NT2/D1 (cell line): ENCODE measurements at regions not wholly inside any gene's neighbourhood (a gene's known extent, or its start where the extent isn't known, plus 50 kb on each side); places are given as distances from the start of the nearest gene placed in this dataset.

ENCODE experiments used
- DNase-seq: peaks from one replicate; pipeline ENCODE4 v3.0.0-alpha.2; 2011; ENCODE audit warnings: low read depth, low spot score
- H3K27me3 ChIP-seq: 2 replicates; pipeline ENCODE4 v1.6.0; 2011; ENCODE audit warnings: mild to moderate bottlenecking; ENCODE audit not compliant: insufficient read length, insufficient read depth
- H3K36me3 ChIP-seq: 2 replicates; pipeline ENCODE4 v1.6.1; 2011; ENCODE audit warnings: mild to moderate bottlenecking, low read length, mixed read lengths; ENCODE audit not compliant: insufficient read depth, insufficient read length
- H3K4me1 ChIP-seq: 2 replicates; pipeline ENCODE4 v1.5.1; 2011; ENCODE audit not compliant: insufficient read depth, insufficient read length
- H3K4me3 ChIP-seq: 2 replicates; pipeline ENCODE4 v1.5.1; 2011; ENCODE audit warnings: low read depth; ENCODE audit not compliant: insufficient read length
- H3K9ac ChIP-seq: 2 replicates; pipeline ENCODE4 v1.6.0; 2011; ENCODE audit warnings: low read depth; ENCODE audit not compliant: insufficient read length
- H3K9me3 ChIP-seq: 2 replicates; pipeline ENCODE4 v1.5.1; 2011; ENCODE audit warnings: mild to moderate bottlenecking, low read length; ENCODE audit not compliant: insufficient read depth
- SUZ12 ChIP-seq: IDR thresholded peaks from 2 replicates; pipeline ENCODE4 v1.6.1; 2011; ENCODE audit not compliant: insufficient read length, insufficient read depth; ENCODE audit errors: extremely low read depth
- YY1 ChIP-seq: IDR thresholded peaks from 2 replicates; pipeline ENCODE4 v1.6.1; 2011; ENCODE audit not compliant: insufficient read length, insufficient read depth
- ZNF274 ChIP-seq: IDR thresholded peaks from 2 replicates; pipeline ENCODE4 v1.6.1; 2011; ENCODE audit warnings: mild to moderate bottlenecking, low read depth, low read length

DNA sequence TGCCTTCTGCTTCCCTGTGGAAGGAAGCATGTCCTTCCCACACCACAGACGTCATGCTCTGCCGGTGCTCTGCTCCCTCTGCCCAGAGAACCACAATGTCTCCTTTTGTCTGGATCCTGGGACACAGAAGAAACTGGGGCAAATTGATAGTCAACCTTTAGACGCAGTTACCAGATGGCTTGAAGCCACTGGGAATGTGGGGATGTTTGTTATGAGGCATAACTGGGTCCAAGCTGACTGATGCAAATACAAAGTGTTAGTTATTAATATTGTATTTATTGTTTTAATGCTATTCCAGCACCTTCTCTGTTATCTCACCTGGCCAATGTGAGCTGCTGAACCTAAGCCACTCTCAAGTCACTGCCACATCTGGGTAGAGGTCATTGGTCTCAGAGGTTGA is 322.2 kb downstream of the SHANK2 start:
- Histone ChIP-seq H3K9ac (no peak overlapping the region), H3K27me3 (no peaks in the 10 kb centered on the region), H3K9me3 (peaks cover 6% of the 10 kb centered on the region; the same call in 1 of the 2 replicates), H3K4me3 (no peak overlapping the region), H3K36me3 (no peaks in the 10 kb centered on the region), H3K4me1 (no peaks in the 10 kb centered on the region)
- no peak for TF ChIP-seq YY1
- no peak for TF ChIP-seq SUZ12
- TF ChIP-seq ZNF274 = no peak
- DNase-seq = no peak

DNA sequence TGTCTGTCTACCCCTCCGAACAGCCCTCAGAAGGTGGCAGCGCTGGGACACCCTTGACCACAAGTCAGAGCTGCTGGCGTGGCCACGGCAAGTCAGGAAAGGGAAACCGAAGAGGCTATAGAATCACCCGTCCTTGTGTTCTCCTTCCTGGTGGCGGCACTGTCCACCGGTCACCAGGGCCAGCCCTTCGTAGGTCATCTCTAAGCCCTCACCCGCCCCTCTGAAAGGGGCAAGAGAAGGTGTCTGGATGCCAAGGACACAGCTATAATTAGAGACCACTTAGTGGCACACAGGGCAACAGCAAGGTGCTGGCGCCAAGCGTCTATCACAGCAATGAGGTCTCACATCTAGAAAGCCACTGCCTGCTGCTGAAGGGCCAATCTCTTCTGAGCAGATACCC is 320.9 kb downstream of the SHANK2 start:
- Histone ChIP-seq H3K9ac (no peak overlapping the region), H3K9me3 (peaks cover 6% of the 10 kb centered on the region; the same call in 1 of the 2 replicates), H3K36me3 (no peaks in the 10 kb centered on the region), H3K27me3 (no peaks in the 10 kb centered on the region), H3K4me1 (no peaks in the 10 kb centered on the region), H3K4me3 (no peak overlapping the region)
- TF ChIP-seq ZNF274 (no peak), SUZ12 (no peak), YY1 (no peak)
- no peak for DNase-seq

DNA sequence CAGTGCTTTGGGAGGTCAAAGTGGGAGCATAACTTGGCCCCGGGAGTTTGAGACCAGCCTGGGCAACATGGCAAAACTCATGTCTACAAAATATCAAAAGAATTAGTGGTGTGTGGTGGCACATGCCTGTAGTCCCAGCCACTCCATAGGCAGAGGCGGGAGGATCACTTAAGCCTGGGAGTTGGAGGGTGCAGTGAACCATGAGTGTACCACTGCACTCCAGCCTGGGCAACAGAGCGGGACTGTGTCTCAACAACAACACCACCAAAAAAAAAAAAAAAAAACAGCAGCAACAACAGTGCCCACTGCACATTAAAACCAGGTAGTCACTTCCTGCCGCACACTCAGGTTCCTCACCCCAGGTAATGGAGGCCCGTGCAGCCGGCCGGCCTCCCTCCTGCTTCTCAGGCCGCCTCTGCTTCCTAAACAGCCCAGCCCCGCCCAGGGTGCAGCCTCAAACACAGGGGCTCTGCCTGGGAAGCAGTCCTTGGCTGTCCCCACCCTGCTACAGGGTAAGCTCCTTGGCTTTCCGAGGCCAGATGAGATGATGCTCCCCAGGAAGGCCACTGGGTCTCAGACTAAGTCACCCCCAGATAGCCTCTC is 318.3 kb downstream of the SHANK2 start:
- Histone ChIP-seq H3K27me3 (no peaks in the 10 kb centered on the region), H3K4me3 (no peak overlapping the region), H3K9me3 (peaks cover 6% of the 10 kb centered on the region; the same call in 1 of the 2 replicates), H3K36me3 (no peaks in the 10 kb centered on the region), H3K9ac (no peak overlapping the region), H3K4me1 (no peaks in the 10 kb centered on the region)
- DNase-seq = no peak
- TF ChIP-seq ZNF274 = no peak
- TF ChIP-seq SUZ12 = no peak
- no peak for TF ChIP-seq YY1

DNA sequence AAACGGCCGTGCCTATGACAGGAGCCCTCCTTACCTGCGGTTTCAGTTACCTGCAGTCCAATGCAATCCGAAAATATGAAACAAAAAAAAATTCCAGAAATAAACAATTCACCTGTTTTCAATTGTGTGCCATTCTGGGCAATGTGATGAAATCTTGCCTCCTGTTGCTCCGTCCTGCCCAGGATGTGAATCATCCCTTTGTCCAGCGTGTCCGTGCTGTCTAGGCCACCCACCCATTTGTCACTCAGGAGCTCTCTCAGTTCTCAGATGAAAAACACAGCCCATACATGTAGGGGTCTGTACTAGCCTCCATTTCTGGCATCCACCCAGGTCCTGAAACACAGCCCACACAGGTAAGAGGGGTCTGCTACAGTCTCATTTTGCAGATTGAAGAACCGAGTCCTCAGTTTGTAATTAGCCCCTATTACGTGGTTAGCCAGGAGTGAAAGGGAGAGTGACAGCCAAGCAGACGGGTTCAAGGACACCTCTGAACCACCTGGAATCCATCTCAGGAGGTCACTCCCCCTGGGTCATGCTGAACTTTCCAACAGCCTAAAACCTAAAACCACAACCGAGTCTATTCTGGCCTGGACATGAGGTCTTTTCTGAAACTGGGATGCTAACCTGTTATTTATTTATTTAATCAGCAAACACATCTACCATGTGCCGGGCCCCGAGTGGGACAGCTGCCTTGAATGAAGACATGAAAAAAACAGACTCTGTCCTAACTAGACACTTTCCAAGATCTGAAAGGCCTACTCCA is 317.2 kb downstream of the SHANK2 start:
- no peaks in the 10 kb centered on the region for H3K27me3 ChIP-seq
- no peak overlapping the region for H3K4me3 ChIP-seq
- H3K36me3 ChIP-seq = no peaks in the 10 kb centered on the region
- H3K4me1 ChIP-seq = no peaks in the 10 kb centered on the region
- no peak for TF ChIP-seq YY1
- TF ChIP-seq SUZ12 = no peak
- TF ChIP-seq ZNF274 = no peak
- no peak overlapping the region for H3K9ac ChIP-seq
- peaks cover 4% of the 10 kb centered on the region; the same call in 1 of the 2 replicates for H3K9me3 ChIP-seq
- DNase-seq = no peak

DNA sequence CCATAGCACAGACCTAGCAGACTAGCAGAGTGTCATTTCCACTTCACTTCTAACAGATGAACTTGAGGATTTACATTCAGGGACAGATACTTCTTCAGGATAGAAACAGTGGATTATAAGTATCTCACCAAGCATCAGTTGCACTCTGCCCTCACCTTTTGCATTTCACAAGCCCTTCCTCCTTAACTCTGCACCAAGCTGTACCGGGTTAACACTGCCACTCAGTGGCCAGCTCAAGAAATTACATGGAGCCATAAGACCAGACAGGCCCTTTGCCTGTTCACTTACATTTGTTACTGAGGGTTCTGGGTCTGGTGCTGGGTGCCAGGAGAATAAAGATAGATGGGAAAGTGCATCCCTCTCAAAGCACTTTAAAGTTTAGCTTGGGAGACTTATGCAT is 309.8 kb downstream of the SHANK2 start:
- peak; percentile 49 for DNase-seq

DNA sequence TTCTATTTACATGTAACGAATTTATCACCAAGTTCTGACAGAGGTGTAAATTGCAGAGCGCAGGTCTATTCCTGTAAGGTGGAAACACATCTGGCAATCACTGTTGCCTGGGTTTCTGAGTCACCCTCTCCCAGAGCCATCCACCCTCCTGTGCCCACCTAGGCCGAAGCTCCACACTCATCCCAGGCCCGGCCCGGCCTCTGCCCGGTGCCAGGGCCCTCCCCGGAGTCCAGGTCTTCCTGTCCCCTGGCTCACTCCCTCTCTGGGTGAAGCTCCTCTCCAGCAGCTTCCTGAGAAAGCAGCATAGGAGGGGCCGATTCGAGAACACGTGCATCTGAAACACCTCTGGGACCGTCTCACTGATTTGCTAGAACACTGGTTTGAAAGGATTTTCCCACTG is 308.2 kb downstream of the SHANK2 start:
- Histone ChIP-seq H3K27me3 (no peaks in the 10 kb centered on the region), H3K4me3 (no peak overlapping the region), H3K9me3 (peaks cover 20% of the 10 kb centered on the region; the same call in 1 of the 2 replicates), H3K4me1 (no peaks in the 10 kb centered on the region), H3K9ac (no peak overlapping the region), H3K36me3 (no peaks in the 10 kb centered on the region)
- no peak for DNase-seq
- TF ChIP-seq YY1 = no peak
- no peak for TF ChIP-seq ZNF274
- no peak for TF ChIP-seq SUZ12

More for the DNA sequence above, 309.8 kb downstream of the SHANK2 start:
- no peaks in the 10 kb centered on the region for H3K27me3 ChIP-seq
- peaks cover 20% of the 10 kb centered on the region; the same call in 1 of the 2 replicates for H3K9me3 ChIP-seq
- H3K4me3 ChIP-seq = no peak overlapping the region
- H3K9ac ChIP-seq = no peak overlapping the region
- H3K4me1 ChIP-seq = no peaks in the 10 kb centered on the region
- no peaks in the 10 kb centered on the region for H3K36me3 ChIP-seq
- TF ChIP-seq SUZ12 = no peak

DNA sequence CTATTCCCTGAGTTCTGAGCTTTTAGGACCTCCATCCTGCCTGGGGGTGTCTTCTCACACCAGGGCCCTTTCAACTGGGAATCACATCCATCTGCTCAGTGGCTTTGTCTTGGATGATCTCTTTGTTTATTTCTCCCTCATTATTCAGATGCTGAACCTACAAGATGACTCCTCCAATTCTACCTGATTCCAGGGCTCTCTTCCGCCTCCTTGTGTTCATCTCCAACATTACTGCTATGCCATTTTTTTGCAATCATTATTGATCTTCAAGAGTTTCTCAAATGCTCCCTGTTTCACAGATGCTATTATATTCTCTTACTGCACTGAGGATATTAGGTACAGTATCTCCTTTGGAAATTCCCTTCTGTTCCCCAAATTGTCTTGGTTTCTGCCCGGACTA is 307.7 kb downstream of the SHANK2 start:
- no peaks in the 10 kb centered on the region for H3K4me1 ChIP-seq
- no peak for DNase-seq
- H3K9ac ChIP-seq = no peak overlapping the region
- H3K4me3 ChIP-seq = no peak overlapping the region
- no peaks in the 10 kb centered on the region for H3K27me3 ChIP-seq
- TF ChIP-seq SUZ12 = no peak
- no peak for TF ChIP-seq ZNF274
- no peak for TF ChIP-seq YY1
- H3K9me3 ChIP-seq = peaks cover 20% of the 10 kb centered on the region; the same call in 1 of the 2 replicates
- no peaks in the 10 kb centered on the region for H3K36me3 ChIP-seq
